A673 (cell line): ENCODE measurements at regions not wholly inside any gene's neighbourhood (a gene's known extent, or its start where the extent isn't known, plus 50 kb on each side); places are given as distances from the start of the nearest gene placed in this dataset.

Experiments
- CTCF ChIP-seq: fragments of 300-800, 200-600 bp; sonication (generic); conservative IDR thresholded peaks from 2 replicates; pipeline ENCODE4 v1.5.1; 2017; ENCODE audit warnings: low read depth, mild to moderate bottlenecking, antibody characterized with exemption, low read length, moderate library complexity, mixed read lengths
- EZH2 ChIP-seq: fragments of 200-600 bp; sonication (generic); IDR thresholded peaks from 2 replicates; pipeline ENCODE4 v1.6.1; 2017; ENCODE audit warnings: borderline replicate concordance, low read depth, mild to moderate bottlenecking, mixed read lengths, antibody characterized with exemption, low read length; ENCODE audit not compliant: poor library complexity, severe bottlenecking

DNA sequence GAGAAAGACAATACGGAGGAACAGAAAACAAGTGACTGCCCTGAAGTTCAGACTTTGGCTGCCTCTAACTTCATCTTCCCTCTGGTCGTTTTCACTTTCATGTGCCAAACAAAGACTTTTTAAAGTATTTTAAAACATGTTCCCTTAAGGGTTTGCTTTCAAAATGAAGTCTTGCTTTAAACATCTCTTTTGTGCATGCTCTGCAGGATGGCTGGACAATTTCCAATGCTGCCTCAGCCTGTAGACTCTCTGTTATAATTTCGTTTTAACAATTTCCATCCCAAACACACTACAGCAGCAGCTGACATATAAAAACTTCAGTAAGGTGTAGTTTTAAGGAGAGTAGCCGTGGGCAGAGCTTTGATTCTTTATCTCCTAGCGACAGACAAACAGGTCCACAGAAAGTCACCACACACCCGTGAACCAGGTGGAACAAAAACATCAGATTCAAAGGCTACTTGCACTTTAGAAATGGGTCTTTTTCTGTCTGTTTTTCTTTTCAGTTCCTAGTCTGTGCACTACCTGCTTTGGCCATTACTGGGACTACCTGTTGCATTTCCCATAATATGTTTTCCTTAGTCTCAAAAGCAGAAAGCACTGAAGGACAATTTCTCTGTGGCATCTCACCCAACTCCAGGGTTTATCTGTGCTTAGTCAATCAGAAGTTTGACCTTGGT is 308.9 kb downstream of the DTWD2 start:
- TF ChIP-seq EZH2 (no peak), CTCF (no peak)
